Activated CD4-positive, alpha-beta memory T cell treated with anti-CD3 and anti-CD28 coated beads, Interleukin-2, amount 10 ng/mL, durations not matched to agents 7 days and 5 days (primary cell): ENCODE measurements at regions not wholly inside any gene's neighbourhood (a gene's known extent, or its start where the extent isn't known, plus 50 kb on each side); places are given as distances from the start of the nearest gene placed in this dataset.

Experiments
- CTCF ChIA-PET: fragments of 350-600 bp; sonication (Branson Sonifier 250); formaldehyde crosslinking; loops from one replicate; lab custom pipeline; 2021; ENCODE audit warnings: antibody characterized with exemption, inconsistent platforms; lab: Charles Lee
- POLR2A ChIA-PET: fragments of 350-600 bp; sonication (Branson Sonifier 250); formaldehyde crosslinking; loops from one replicate; lab custom pipeline; 2021; ENCODE audit warnings: antibody characterized with exemption; lab: Charles Lee
- DNase-seq: peaks from one replicate; pipeline ENCODE4 v3.0.0-alpha.2; 2020
- H3K27ac Mint-ChIP-seq: one replicate; pipeline ENCODE4 v1.8.0; 2021; ENCODE audit warnings: mild to moderate bottlenecking, mixed read lengths
- H3K27me3 Mint-ChIP-seq: one replicate; pipeline ENCODE4 v1.8.0; 2021; ENCODE audit warnings: mixed read lengths
- H3K36me3 Mint-ChIP-seq: one replicate; pipeline ENCODE4 v1.8.0; 2021; ENCODE audit warnings: low read depth, mixed read lengths
- H3K4me1 Mint-ChIP-seq: one replicate; pipeline ENCODE4 v1.8.0; 2021; ENCODE audit warnings: mixed read lengths
- H3K4me3 Mint-ChIP-seq: one replicate; pipeline ENCODE4 v1.8.0; 2021; ENCODE audit warnings: mild to moderate bottlenecking, mixed read lengths
- H3K9me3 Mint-ChIP-seq: one replicate; pipeline ENCODE4 v1.8.0; 2021; ENCODE audit warnings: mixed read lengths

- no peaks in the 10 kb centered on the region for H3K27me3 Mint-ChIP-seq
- peaks cover 40% of the 10 kb centered on the region for H3K36me3 Mint-ChIP-seq
- no peak for DNase-seq
- no peak overlapping the region for H3K4me3 Mint-ChIP-seq
- H3K27ac Mint-ChIP-seq, result peak overlapping the region; percentile 59
- peaks cover 2% of the 10 kb centered on the region for H3K9me3 Mint-ChIP-seq
- ChIA-PET CTCF (interaction anchor here (0.9 kb wide), 2 partner anchors 17 to 23 kb away, joined by 3 read pairs; no protein-coding TSS in a partner anchor), POLR2A (interaction anchor here (0.7 to 4.5 kb wide), 4 partner anchors 23 to 375 kb away, joined by 3 to 20 read pairs (median 4); partner anchors contain the start of gene ID2)
- peaks cover 92% of the 10 kb centered on the region for H3K4me1 Mint-ChIP-seq
These were observed 375.1 kb upstream of the ID2 start for GRCh38 chr2:8306530-8307351.

- Mint-ChIP-seq H3K9me3 (no peaks in the 10 kb centered on the region), H3K27me3 (no peaks in the 10 kb centered on the region), H3K4me1 (peaks cover 92% of the 10 kb centered on the region), H3K27ac (no peak overlapping the region), H3K4me3 (no peak overlapping the region), H3K36me3 (peaks cover 45% of the 10 kb centered on the region)
- ChIA-PET CTCF (interaction anchor here (0.9 to 1.2 kb wide), 2 partner anchors 22 to 101 kb away, joined by 3 to 6 read pairs; no protein-coding TSS in a partner anchor), POLR2A (interaction anchor here (0.8 to 4.5 kb wide), 3 partner anchors 22 to 374 kb away, joined by 3 to 20 read pairs (median 4); partner anchors contain the start of gene ID2)
- no peak for DNase-seq
These were observed 374.2 kb upstream of the ID2 start for GRCh38 chr2:8307606-8308180.

- peak overlapping the region; percentile 6 for H3K27ac Mint-ChIP-seq
- DNase-seq, result no peak
- POLR2A ChIA-PET, result interaction anchor here (1.0 to 4.5 kb wide), 4 partner anchors 27 to 583 kb away, joined by 3 to 20 read pairs (median 7); partner anchors contain the start of gene ID2
- peaks cover 92% of the 10 kb centered on the region for H3K4me1 Mint-ChIP-seq
- no peaks in the 10 kb centered on the region for H3K27me3 Mint-ChIP-seq
- CTCF ChIA-PET, result interaction anchor here (0.9 kb wide), 1 partner anchor 100 kb away, joined by 3 read pairs; no protein-coding TSS in a partner anchor
- no peak overlapping the region for H3K4me3 Mint-ChIP-seq
- H3K36me3 Mint-ChIP-seq, result peaks cover 36% of the 10 kb centered on the region
- no peaks in the 10 kb centered on the region for H3K9me3 Mint-ChIP-seq
These were observed 372.7 kb upstream of the ID2 start for GRCh38 chr2:8309131-8309530.

GRCh38 chr2:8310557-8311455 is 371.1 kb upstream of the ID2 start:
- H3K9me3 Mint-ChIP-seq, result peaks cover 3% of the 10 kb centered on the region
- no peaks in the 10 kb centered on the region for H3K27me3 Mint-ChIP-seq
- H3K4me1 Mint-ChIP-seq, result peaks cover 88% of the 10 kb centered on the region
- ChIA-PET POLR2A (interaction anchor here (0.8 to 5.0 kb wide), 12 partner anchors 9 to 584 kb away, joined by 3 to 46 read pairs (median 6); partner anchors contain the start of gene ID2), CTCF (interaction anchor here (0.9 to 1.2 kb wide), 2 partner anchors 233 to 371 kb away, joined by 3 to 6 read pairs; partner anchors contain the start of gene ID2)
- DNase-seq, result peak; percentile 85
- H3K36me3 Mint-ChIP-seq, result peaks cover 35% of the 10 kb centered on the region
- peak overlapping the region; percentile 93 for H3K27ac Mint-ChIP-seq
- peak overlapping the region; percentile 46 for H3K4me3 Mint-ChIP-seq

GRCh38 chr2:8312221-8312620 is 369.6 kb upstream of the ID2 start:
- Mint-ChIP-seq H3K27ac (peak overlapping the region; percentile 90), H3K4me1 (peaks cover 81% of the 10 kb centered on the region), H3K4me3 (peak overlapping the region; percentile 69), H3K9me3 (peaks cover 6% of the 10 kb centered on the region), H3K27me3 (peaks cover 1% of the 10 kb centered on the region), H3K36me3 (peaks cover 34% of the 10 kb centered on the region)
- CTCF ChIA-PET, result interaction anchor here (1.0 to 1.3 kb wide), 2 partner anchors 28 to 587 kb away, joined by 3 read pairs; no protein-coding TSS in a partner anchor
- no peak for DNase-seq
- POLR2A ChIA-PET, result interaction anchor here (0.9 to 5.0 kb wide), 15 partner anchors 8 to 586 kb away, joined by 3 to 46 read pairs (median 6); partner anchors contain the start of gene ID2

GRCh38 chr2:8312861-8313830 is 368.7 kb upstream of the ID2 start:
- H3K4me3 Mint-ChIP-seq, result peak overlapping the region; percentile 69
- ChIA-PET POLR2A (interaction anchor here (0.6 to 5.0 kb wide), 13 partner anchors 9 to 586 kb away, joined by 3 to 46 read pairs (median 6); partner anchors contain the start of gene ID2), CTCF (interaction anchor here (1.0 to 2.2 kb wide), 6 partner anchors 14 to 587 kb away, joined by 3 to 6 read pairs (median 3); no protein-coding TSS in a partner anchor)
- peaks cover 6% of the 10 kb centered on the region for H3K9me3 Mint-ChIP-seq
- peak; percentile 43 for DNase-seq
- peak overlapping the region; percentile 90 for H3K27ac Mint-ChIP-seq
- H3K36me3 Mint-ChIP-seq, result peaks cover 34% of the 10 kb centered on the region
- peaks cover 77% of the 10 kb centered on the region for H3K4me1 Mint-ChIP-seq
- H3K27me3 Mint-ChIP-seq, result peaks cover 3% of the 10 kb centered on the region

- POLR2A ChIA-PET, result interaction anchor here (1.6 to 5.0 kb wide), 5 partner anchors 13 to 371 kb away, joined by 4 to 46 read pairs (median 20); partner anchors contain the start of gene ID2
- peak overlapping the region; percentile 90 for H3K27ac Mint-ChIP-seq
These were observed 367.8 kb upstream of the ID2 start for GRCh38 chr2:8314063-8314462.

GRCh38 chr2:8315531-8316165 is 366.2 kb upstream of the ID2 start:
- Mint-ChIP-seq H3K27ac (no peak overlapping the region), H3K36me3 (peaks cover 36% of the 10 kb centered on the region), H3K9me3 (peaks cover 6% of the 10 kb centered on the region), H3K27me3 (peaks cover 6% of the 10 kb centered on the region), H3K4me1 (peaks cover 68% of the 10 kb centered on the region), H3K4me3 (no peak overlapping the region)
- ChIA-PET CTCF (interaction anchor here (1.0 to 1.8 kb wide), 3 partner anchors 9 to 228 kb away, joined by 3 to 7 read pairs (median 3); no protein-coding TSS in a partner anchor), POLR2A (interaction anchor here (1.0 to 1.5 kb wide), 4 partner anchors 9 to 367 kb away, joined by 3 to 4 read pairs (median 4); no protein-coding TSS in a partner anchor)
- no peak for DNase-seq

More at GRCh38 chr2:8314063-8314462, 367.8 kb upstream of the ID2 start:
- H3K9me3 Mint-ChIP-seq, result peaks cover 6% of the 10 kb centered on the region
- H3K36me3 Mint-ChIP-seq, result peaks cover 30% of the 10 kb centered on the region
- peaks cover 74% of the 10 kb centered on the region for H3K4me1 Mint-ChIP-seq
- H3K4me3 Mint-ChIP-seq, result no peak overlapping the region
- CTCF ChIA-PET, result interaction anchor here (0.9 to 2.2 kb wide), 6 partner anchors 12 to 231 kb away, joined by 3 to 7 read pairs (median 4); no protein-coding TSS in a partner anchor
- no peak for DNase-seq
- H3K27me3 Mint-ChIP-seq, result peaks cover 6% of the 10 kb centered on the region

GRCh38 chr2:8316356-8316755 is 365.5 kb upstream of the ID2 start:
- peaks cover 6% of the 10 kb centered on the region for H3K27me3 Mint-ChIP-seq
- H3K4me1 Mint-ChIP-seq, result peaks cover 61% of the 10 kb centered on the region
- peaks cover 32% of the 10 kb centered on the region for H3K36me3 Mint-ChIP-seq
- H3K27ac Mint-ChIP-seq, result no peak overlapping the region
- H3K4me3 Mint-ChIP-seq, result no peak overlapping the region
- DNase-seq, result no peak
- ChIA-PET POLR2A (interaction anchor here (1.2 to 1.5 kb wide), 3 partner anchors 8 to 227 kb away, joined by 3 to 4 read pairs (median 4); no protein-coding TSS in a partner anchor), CTCF (interaction anchor here (1.1 kb wide), 1 partner anchor 227 kb away, joined by 3 read pairs; no protein-coding TSS in a partner anchor)
- H3K9me3 Mint-ChIP-seq, result peaks cover 6% of the 10 kb centered on the region

GRCh38 chr2:8317418-8317817 is 364.4 kb upstream of the ID2 start:
- no peak for DNase-seq
- ChIA-PET POLR2A (interaction anchor here (1.5 kb wide), 1 partner anchor 16 kb away, joined by 4 read pairs; no protein-coding TSS in a partner anchor), CTCF (no interaction called here)
- H3K36me3 Mint-ChIP-seq, result peaks cover 25% of the 10 kb centered on the region
- H3K27me3 Mint-ChIP-seq, result peaks cover 6% of the 10 kb centered on the region
- H3K9me3 Mint-ChIP-seq, result peaks cover 6% of the 10 kb centered on the region
- H3K4me3 Mint-ChIP-seq, result no peak overlapping the region
- H3K4me1 Mint-ChIP-seq, result peaks cover 51% of the 10 kb centered on the region
- H3K27ac Mint-ChIP-seq, result no peak overlapping the region
